Mammary epithelial cell (primary cell): ENCODE measurements at regions not wholly inside any gene's neighbourhood (a gene's known extent, or its start where the extent isn't known, plus 50 kb on each side); places are given as distances from the start of the nearest gene placed in this dataset.

Experiments used
- CTCF ChIP-seq, 2 donors: IDR thresholded peaks in 1 of 2; conservative IDR thresholded peaks in 1 of 2; 2 replicates each; pipeline ENCODE4 v1.5.1; 2011 to 2012; ENCODE audit warnings: inconsistent platforms in 2 of 2, low read length in 2 of 2, mild to moderate bottlenecking in 2 of 2, control low read depth in 1 of 2, low read depth in 1 of 2; ENCODE audit not compliant: insufficient read depth in 1 of 2; ENCODE audit errors: extremely low read depth in 1 of 2
- EZH2 ChIP-seq: IDR thresholded peaks from 2 replicates; pipeline ENCODE4 v1.6.1; 2012; ENCODE audit warnings: low read length, inconsistent platforms, borderline replicate concordance

- TF ChIP-seq CTCF (conservative IDR thresholded peaks at IDR 0.05 in 1 of 2, IDR thresholded peaks at IDR 0.05 in 1 of 2; ENCODE audit: extremely low read depth in 1 of 2, insufficient read depth in 1 of 2, low read depth in 1 of 2, low read length in 2 of 2) (no peak), EZH2 (no peak)
Observed at GRCh38 chr4:81600520-81601357, 129.0 kb upstream of the RASGEF1B start.
